ENCODE measurements at regions not wholly inside any gene's neighbourhood (a gene's known extent, or its start where the extent isn't known, plus 50 kb on each side); places are given as distances from the start of the nearest gene placed in this dataset.
A peak's percentile ranks its signal among the peaks of the same experiment; 100 is the strongest.

- FAIRE-seq = no peak
These were observed 65.5 kb upstream of the ARHGAP20 start for GRCh38 chr11:110777775-110778174.

More at GRCh38 chr11:110777775-110778174, 65.5 kb upstream of the ARHGAP20 start:
- H3K4me2 ChIP-seq (ENCODE audit: control insufficient read depth, insufficient read depth) = no peak overlapping the region
- DNase-seq (ENCODE audit: low read depth, low spot score) (peak; percentile 24), ATAC-seq (no peak)
- H2AFZ ChIP-seq (ENCODE audit: control insufficient read depth, low read depth, low read length) = no peak overlapping the region
- TF ChIP-seq NFYA (IDR thresholded peaks at IDR 0.05; ENCODE audit: borderline replicate concordance, low read depth, low read length) = no peak
- no peak for TF ChIP-seq PBX3 (IDR thresholded peaks at IDR 0.05; ENCODE audit: insufficient replicate concordance, low read depth, low read length)
- TF ChIP-seq SUPT20H (IDR thresholded peaks at IDR 0.05; ENCODE audit: borderline replicate concordance, control insufficient read depth, low read depth, low read length) = no peak
- no peak for TF ChIP-seq CTCF (IDR thresholded peaks at IDR 0.05 in 2 of 3, conservative IDR thresholded peaks at IDR 0.05 in 1 of 3; ENCODE audit: control insufficient read depth in 2 of 3, extremely low read depth in 1 of 3, insufficient read depth in 1 of 3, low read depth in 3 of 3, low read length in 3 of 3)
- no peak for TF ChIP-seq SPI1 (IDR thresholded peaks at IDR 0.05; ENCODE audit: borderline replicate concordance, insufficient read depth, low read depth, low read length)
- TF ChIP-seq IKZF2 (IDR thresholded peaks at IDR 0.05) = peak; percentile 33 to 40; a peak in 2 of 4 replicates
- no peak for TF ChIP-seq ZBED1 (IDR thresholded peaks at IDR 0.05; ENCODE audit: borderline replicate concordance)
- TF ChIP-seq JUNB (IDR thresholded peaks at IDR 0.05) = no peak
- TF ChIP-seq MEF2B (IDR thresholded peaks at IDR 0.05; ENCODE audit: partially characterized antibody, poor library complexity, severe bottlenecking) = no peak
- TF ChIP-seq EZH2 (IDR thresholded peaks at IDR 0.05; ENCODE audit: borderline replicate concordance, control insufficient read depth, low read depth, low read length) = no peak
- 0 out of 2 replicates have a peak, but pooled peaks have one; percentile 14 for TF ChIP-seq MTA2 (IDR thresholded peaks at IDR 0.05; ENCODE audit: low read depth)
- no peaks in the 10 kb centered on the region; a peak in 1 of 4 replicates for H3K27me3 ChIP-seq (replicated peaks in 1 of 2; ENCODE audit: control insufficient read depth in 2 of 2, insufficient read depth in 2 of 2, low read length in 1 of 2)
- RAD21 ChIA-PET (ENCODE audit: unreplicated experiment) = no interaction called here
- H3K36me3 ChIP-seq (ENCODE audit: control insufficient read depth in 2 of 2, insufficient read depth in 2 of 2, low read length in 1 of 2) = no peaks in the 10 kb centered on the region
- no peaks in the 10 kb centered on the region for H4K20me1 ChIP-seq (ENCODE audit: control insufficient read depth, insufficient read depth)
- no peak overlapping the region for H3K4me3 ChIP-seq
- in situ Hi-C loops (cut with MboI) = no loop called here
- peaks cover 4% of the 10 kb centered on the region; the same call in 1 of the 3 replicates for H3K9me3 ChIP-seq (replicated peaks; ENCODE audit: control insufficient read depth, insufficient read depth, low read length)
- POLR2A ChIA-PET = no interaction called here
- BruUV-seq (replicated peaks) = no TSS peak
- SMC1A ChIA-PET (ENCODE audit: uncharacterized antibody, unreplicated experiment) = interaction anchor here (1.2 kb wide), 1 partner anchor 13 kb away, joined by 3 read pairs; no protein-coding TSS in a partner anchor
- H3K4me1 ChIP-seq (ENCODE audit: control insufficient read depth, insufficient read depth, low read length) = no peaks in the 10 kb centered on the region; the same call in 1 of the 2 replicates
- intact Hi-C loops (cut with micrococcal nuclease; ENCODE audit: unreplicated experiment) = no loop called here
- CTCF ChIA-PET = interaction anchor here (1.0 kb wide), 1 partner anchor 11 kb away, joined by 3 read pairs; no protein-coding TSS in a partner anchor
- 0 out of 2 replicates have a peak overlapping the region, but pooled peaks have one; percentile 15 for H3K27ac ChIP-seq (ENCODE audit: control insufficient read depth, insufficient read depth)
- no peak overlapping the region for H3K9ac ChIP-seq (ENCODE audit: control insufficient read depth, insufficient read depth, low read length)
- no peaks in the 10 kb centered on the region for H3K79me2 ChIP-seq (ENCODE audit: control insufficient read depth, insufficient read depth, low read length)
- WGBS (ENCODE audit: insufficient coverage, insufficient replicate concordance, low lambda C conversion rate, missing lambda C conversion rate) = 25% methylated on average over 2 of the region's 2 CpGs

All from GM12878 (cell line).